Right lobe of liver (tissue), 4 donors: ENCODE measurements at regions not wholly inside any gene's neighbourhood (a gene's known extent, or its start where the extent isn't known, plus 50 kb on each side); places are given as distances from the start of the nearest gene placed in this dataset.

Source experiments
- CTCF ChIP-seq, 4 donors: fragments of 200-600 bp in 3 of 4; fragments of 450-650 bp in 1 of 4; IDR thresholded peaks; one replicate each; pipeline versions ENCODE4 v1.5.1 to v1.8.0; 2016 to 2022; ENCODE audit warnings: antibody characterized with exemption in 4 of 4, mild to moderate bottlenecking in 2 of 4
- POLR2A ChIP-seq: fragments of 450-650 bp; IDR thresholded peaks from one replicate; pipeline ENCODE4 v1.6.1; 2017; ENCODE audit warnings: antibody characterized with exemption, mild to moderate bottlenecking
- donor health status: DM: no; HTN: no; CAD: no.
- donor health status: DM: no; HTN: no; CAD: no.
- donor health status: DM: no; HTN: yes; CAD: no.

GRCh38 chr3:194057570-194058188, 78.3 kb upstream of the HES1 start:
- TF ChIP-seq CTCF (IDR thresholded peaks at IDR 0.05) (no peak), POLR2A (no peak)
